ENCODE measurements at regions not wholly inside any gene's neighbourhood (a gene's known extent, or its start where the extent isn't known, plus 50 kb on each side); places are given as distances from the start of the nearest gene placed in this dataset.
"Not testable (repeated sequence)": the region's sequence is repeated elsewhere in the genome, so short reads cannot be mapped to it uniquely, and the experiment has no call there.

DNA sequence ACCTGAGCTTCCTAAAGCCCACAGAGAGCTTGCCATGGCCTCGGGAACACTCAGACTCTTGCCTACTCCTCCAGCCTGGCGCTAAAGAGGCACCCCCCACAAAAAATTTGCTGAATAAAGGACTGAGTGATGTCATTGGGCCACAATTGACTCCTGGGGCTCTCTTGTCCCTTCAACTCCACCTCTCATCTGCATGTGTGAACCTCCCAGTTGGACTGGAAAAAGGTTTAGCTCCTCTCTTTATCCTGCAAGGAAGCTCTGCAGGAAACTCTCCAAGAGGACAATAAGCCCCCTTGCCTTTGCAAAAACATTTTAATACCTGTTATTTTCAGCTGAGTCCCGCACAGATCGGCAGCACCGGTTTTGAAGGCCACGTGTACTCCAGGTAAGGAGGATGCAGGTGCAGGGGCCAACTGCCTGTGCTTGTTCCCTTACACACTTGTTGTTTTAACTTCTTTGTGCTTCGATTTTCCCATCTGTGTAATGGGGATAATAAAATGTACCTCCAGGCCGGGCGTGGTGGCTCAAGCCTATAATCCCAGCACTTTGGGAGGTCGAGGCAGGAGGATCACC, 107.3 kb downstream of the TFAP2C start:
- H3K4me3 ChIP-seq (ENCODE audit: low read depth, low read length) = no peak overlapping the region
- TF ChIP-seq, protein P1, sequence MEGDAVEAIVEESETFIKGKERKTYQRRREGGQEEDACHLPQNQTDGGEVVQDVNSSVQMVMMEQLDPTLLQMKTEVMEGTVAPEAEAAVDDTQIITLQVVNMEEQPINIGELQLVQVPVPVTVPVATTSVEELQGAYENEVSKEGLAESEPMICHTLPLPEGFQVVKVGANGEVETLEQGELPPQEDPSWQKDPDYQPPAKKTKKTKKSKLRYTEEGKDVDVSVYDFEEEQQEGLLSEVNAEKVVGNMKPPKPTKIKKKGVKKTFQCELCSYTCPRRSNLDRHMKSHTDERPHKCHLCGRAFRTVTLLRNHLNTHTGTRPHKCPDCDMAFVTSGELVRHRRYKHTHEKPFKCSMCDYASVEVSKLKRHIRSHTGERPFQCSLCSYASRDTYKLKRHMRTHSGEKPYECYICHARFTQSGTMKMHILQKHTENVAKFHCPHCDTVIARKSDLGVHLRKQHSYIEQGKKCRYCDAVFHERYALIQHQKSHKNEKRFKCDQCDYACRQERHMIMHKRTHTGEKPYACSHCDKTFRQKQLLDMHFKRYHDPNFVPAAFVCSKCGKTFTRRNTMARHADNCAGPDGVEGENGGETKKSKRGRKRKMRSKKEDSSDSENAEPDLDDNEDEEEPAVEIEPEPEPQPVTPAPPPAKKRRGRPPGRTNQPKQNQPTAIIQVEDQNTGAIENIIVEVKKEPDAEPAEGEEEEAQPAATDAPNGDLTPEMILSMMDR (IDR thresholded peaks at IDR 0.05; ENCODE audit: borderline replicate concordance, insufficient read depth, low read depth, low read length) = no peak

DNA sequence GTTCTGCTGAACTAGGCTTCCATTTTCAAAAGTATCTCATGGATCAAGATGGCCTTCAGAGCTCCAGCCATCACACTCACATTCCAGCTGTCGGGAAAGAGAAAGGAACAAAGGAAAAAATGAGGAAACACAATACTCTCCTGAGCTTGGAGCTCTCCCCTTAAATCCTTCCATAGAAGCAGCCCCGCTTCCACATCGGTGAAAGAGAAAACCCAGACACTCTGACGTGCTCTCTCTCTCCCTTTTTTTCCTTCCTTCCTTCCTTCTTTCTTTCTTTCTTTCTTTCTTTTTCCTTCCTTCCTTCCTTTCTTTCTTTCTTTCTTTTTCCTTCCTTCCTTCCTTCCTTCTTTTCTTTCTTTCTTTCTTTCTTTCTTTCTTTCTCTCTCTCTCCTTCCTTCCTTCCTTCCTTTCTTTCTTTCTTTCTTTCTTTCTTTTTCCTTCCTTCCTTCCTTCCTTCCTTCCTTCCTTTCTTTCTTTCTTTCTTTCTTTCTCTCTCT, 115.3 kb downstream of the TFAP2C start:
- H3K4me3 ChIP-seq (ENCODE audit: low read depth, low read length) = not testable (repeated sequence)

DNA sequence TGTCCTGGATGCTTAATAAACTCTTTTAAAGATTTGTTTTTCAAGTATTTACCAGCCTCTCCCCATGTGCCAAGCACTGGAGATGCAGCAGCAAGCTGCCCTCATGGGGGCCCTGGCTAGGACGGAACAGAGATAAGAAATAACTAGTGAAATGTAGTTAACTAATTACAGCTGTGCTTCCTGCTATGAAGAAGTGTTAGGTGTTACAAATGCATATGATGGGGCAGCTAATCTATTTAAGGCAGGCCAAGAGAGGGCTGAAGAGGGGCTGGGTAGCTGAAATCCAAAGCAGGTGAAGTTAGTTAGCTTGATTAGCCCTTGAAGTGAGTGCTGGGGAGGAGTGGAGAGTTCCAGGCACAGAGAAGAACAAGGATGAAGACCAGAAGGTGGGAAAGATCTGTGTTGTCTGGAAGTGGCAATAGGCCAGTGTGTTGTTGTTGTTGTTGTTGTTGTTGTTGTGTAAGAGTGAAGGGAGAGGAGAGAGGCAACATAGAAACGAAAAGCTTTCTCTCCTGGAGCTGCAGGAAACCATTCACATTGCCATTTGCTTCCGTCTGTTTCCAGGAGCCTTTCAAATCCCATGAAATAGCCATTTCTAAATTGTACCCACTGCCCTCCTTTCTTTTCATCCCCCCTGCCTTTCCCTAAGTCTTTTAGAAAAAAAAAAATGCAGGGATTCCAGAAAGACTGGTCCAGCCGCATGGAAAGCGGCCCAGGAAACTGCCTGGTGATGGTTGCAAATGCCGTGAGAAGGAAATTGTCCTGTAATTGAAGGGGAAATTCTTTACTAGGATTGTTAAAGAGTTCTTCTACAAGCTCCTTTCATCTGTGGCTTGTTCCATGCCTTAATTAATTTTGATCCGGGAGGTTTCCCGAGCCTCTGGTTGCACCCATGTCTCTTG, 119.6 kb downstream of the TFAP2C start:
- TF ChIP-seq, protein P1 (IDR thresholded peaks at IDR 0.05; ENCODE audit: borderline replicate concordance, insufficient read depth, low read depth, low read length) = no peak
- H3K4me3 ChIP-seq (ENCODE audit: low read depth, low read length) = no peak overlapping the region

DNA sequence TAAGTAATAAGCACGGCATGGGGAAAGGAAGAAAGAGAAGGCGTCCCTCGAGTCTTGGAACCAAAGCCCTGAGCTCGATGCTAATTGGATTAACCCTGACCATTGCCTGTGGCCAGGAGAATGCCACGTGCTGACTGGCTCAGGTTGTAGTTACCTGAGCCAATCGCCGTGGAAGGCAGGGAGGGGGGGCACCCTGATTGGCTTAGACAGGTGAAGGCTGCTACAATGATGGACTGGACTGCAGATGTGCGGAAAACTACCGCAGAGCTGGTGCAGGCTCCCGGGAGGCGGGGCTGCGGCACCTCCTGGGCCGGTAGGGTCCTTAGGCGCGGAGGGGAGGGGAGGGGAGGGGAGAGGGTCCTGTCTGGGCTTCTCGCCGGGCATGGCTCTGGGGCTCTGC, 121.3 kb downstream of the TFAP2C start:
- H3K4me3 ChIP-seq (ENCODE audit: low read depth, low read length) = no peak overlapping the region
- TF ChIP-seq, protein P1 (IDR thresholded peaks at IDR 0.05; ENCODE audit: borderline replicate concordance, insufficient read depth, low read depth, low read length) = no peak

DNA sequence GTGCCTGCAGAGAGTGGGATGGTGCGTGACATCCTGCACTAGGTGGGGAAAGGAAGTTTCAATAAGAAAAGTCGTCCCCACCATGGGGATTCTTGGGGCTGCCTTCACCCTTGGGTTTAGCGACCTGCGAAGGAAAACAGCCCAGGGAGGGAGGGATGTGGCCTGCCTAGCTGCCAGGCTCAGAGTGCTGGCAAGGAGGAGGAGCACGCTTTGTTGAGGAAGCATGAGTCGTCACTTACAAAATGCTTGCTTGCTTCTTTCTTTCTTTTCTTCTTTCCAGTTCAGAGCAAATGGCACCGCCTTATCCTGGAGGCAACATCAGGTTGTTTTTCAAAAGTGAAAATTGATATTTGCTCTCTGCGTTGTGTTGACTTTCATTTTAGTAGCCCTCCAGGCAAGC, 123.2 kb downstream of the TFAP2C start:
- H3K4me3 ChIP-seq (ENCODE audit: low read depth, low read length) = no peak overlapping the region
- TF ChIP-seq, protein P1 (IDR thresholded peaks at IDR 0.05; ENCODE audit: borderline replicate concordance, insufficient read depth, low read depth, low read length) = no peak

DNA sequence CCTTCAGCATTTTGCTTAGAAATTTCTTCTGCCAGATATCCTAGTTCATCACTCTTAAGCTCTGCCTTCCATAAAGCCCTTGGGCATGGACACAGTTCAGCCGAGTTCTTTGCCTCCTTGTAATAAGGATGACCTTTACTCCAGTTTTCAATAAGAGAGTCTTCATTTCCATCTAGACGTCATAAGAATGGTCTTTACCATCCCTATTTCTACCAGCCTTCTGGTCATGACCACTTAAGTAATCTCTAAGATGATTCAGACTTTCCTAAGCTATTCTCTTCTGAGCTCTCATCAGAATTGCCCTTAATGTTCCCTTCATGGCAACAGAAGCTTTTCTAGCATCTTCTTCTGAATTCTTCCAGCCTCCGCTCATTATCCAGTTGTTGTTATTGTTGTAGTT, 126.1 kb downstream of the TFAP2C start:
- TF ChIP-seq, protein P1 (IDR thresholded peaks at IDR 0.05; ENCODE audit: borderline replicate concordance, insufficient read depth, low read depth, low read length) = no peak
- no peak overlapping the region for H3K4me3 ChIP-seq (ENCODE audit: low read depth, low read length)

DNA sequence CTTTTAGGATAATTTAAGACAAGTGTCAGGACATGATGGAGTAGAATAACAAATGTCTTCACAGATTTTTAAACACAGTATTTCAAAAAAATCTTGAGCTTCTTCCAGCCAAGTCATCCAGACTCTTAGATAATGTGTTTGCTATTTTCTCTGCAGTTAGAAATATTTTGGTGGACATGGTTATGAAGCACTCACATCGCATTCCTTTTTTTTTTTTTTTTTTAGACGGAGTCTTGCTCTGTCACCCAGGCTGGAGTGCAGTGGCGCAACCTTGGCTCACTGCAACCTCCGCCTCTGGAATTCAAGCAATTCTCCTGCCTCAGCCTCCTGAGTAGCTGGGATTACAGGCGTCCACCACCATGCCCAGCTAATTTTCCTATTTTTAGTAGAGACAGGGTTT, 127.6 kb downstream of the TFAP2C start:
- not testable (repeated sequence) for H3K4me3 ChIP-seq (ENCODE audit: low read depth, low read length)

DNA sequence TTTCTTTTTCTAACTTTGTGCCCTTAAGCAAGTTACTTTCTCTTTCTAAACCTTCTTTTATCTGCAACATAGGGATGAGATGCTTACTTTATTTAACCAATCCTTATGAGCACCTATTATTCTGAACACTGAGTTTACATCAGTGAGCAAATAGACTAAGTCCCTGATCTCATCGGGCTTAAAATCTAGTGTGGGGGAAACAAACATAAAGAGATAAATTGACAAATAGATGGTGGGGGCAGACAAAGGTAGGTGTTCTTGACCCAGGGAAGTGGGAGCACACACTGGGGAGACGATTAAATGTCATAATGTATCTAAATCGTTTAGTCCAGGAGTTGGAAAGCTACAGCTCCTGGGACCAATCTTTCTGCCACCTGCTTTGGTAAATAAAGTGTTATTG, 129.6 kb downstream of the TFAP2C start:
- TF ChIP-seq, protein P1 (IDR thresholded peaks at IDR 0.05; ENCODE audit: borderline replicate concordance, insufficient read depth, low read depth, low read length) = no peak
- H3K4me3 ChIP-seq (ENCODE audit: low read depth, low read length) = no peak overlapping the region
